Uterus (tissue), 2 donors: ENCODE measurements at regions not wholly inside any gene's neighbourhood (a gene's known extent, or its start where the extent isn't known, plus 50 kb on each side); places are given as distances from the start of the nearest gene placed in this dataset.

Experiments
- CTCF ChIP-seq, 4 experiments: fragments of 200-600 bp in 2 of 4; fragments of 450-650 bp in 2 of 4; sonication (generic) in 2 of 4; IDR thresholded peaks; one replicate each; pipeline ENCODE4 v1.5.1; 2016 to 2019; ENCODE audit warnings: antibody characterized with exemption in 4 of 4, mild to moderate bottlenecking in 2 of 4, moderate library complexity in 1 of 4
- POLR2A ChIP-seq, 2 donors: fragments of 450-650 bp; IDR thresholded peaks; one replicate each; pipeline ENCODE4 v1.6.1; 2016; ENCODE audit warnings: antibody characterized with exemption in 2 of 2, mild to moderate bottlenecking in 1 of 2, moderate library complexity in 1 of 2

- no peak for TF ChIP-seq POLR2A (IDR thresholded peaks at IDR 0.05)
- TF ChIP-seq CTCF (IDR thresholded peaks at IDR 0.05): no peak
Observed at GRCh38 chr22:47423266-47423665, 660.8 kb downstream of the TBC1D22A start.
